ENCODE measurements at regions not wholly inside any gene's neighbourhood (a gene's known extent, or its start where the extent isn't known, plus 50 kb on each side); places are given as distances from the start of the nearest gene placed in this dataset.

DNA sequence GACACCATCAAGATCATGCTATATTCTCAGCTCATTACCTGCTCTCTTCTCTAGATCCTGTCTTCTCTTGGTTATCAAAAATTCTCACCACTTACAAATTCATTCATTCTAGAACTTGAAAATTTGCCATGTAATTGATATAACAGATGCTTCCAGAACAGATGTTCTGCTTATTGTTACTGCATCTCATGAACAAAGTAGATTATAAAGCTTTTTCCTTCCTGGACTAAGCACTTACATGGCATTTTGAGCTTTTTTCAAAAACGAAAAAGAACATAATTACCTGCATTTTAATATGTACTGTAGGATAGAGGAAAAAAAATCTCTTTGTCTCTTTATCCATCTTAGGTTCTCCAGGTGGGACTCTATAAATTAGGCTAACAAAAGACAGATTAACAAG lies 79.6 kb upstream of the CREB1 start:
- DNase-seq (ENCODE audit: low spot score): no peak
- in situ Hi-C loops (cut with MboI; ENCODE audit: low sequenced_read_pairs, unreplicated experiment): no loop called here
- no peak for TF ChIP-seq CTCF (IDR thresholded peaks at IDR 0.05; ENCODE audit: borderline replicate concordance, control extremely low read depth, extremely low read depth, insufficient read depth, missing control alignments)

- in situ Hi-C loops (cut with MboI; ENCODE audit: low sequenced_read_pairs, unreplicated experiment): no loop called here
- no peak for TF ChIP-seq CTCF (IDR thresholded peaks at IDR 0.05; ENCODE audit: borderline replicate concordance, control extremely low read depth, extremely low read depth, insufficient read depth, missing control alignments)
Observed at GRCh38 chr2:207458582-207458981, 71.2 kb upstream of the CREB1 start.

GRCh38 chr2:207459990-207460757 lies 69.6 kb upstream of the CREB1 start:
- no peak for TF ChIP-seq CTCF (IDR thresholded peaks at IDR 0.05; ENCODE audit: borderline replicate concordance, control extremely low read depth, extremely low read depth, insufficient read depth, missing control alignments)
- in situ Hi-C loops (cut with MboI; ENCODE audit: low sequenced_read_pairs, unreplicated experiment): loop anchor here (10.0 kb wide), 1 partner anchor 315 kb away; no protein-coding TSS in a partner anchor
- DNase-seq (ENCODE audit: low spot score): peak; percentile 35

More at GRCh38 chr2:207458582-207458981, 71.2 kb upstream of the CREB1 start:
- no peak for DNase-seq (ENCODE audit: low spot score)

DNA sequence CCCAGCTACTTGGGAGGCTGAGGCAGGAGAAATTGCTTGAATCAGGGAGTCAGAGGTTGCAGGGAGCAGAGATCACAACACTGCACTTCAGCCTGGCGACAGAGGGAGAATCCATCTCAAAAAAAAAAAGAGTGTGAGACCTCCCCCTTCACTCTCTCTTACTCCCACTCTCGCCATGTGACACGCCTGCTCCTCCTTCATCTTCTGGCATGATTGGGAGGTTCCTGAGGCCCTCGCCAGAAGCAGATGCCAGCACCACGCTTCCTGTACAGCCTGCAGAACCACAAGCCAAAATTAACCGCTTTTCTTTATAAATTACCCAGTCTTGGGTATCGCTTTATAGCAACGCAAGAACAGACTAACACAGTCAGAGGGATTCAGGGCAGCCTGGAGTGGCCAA lies 66.3 kb upstream of the CREB1 start:
- no peak for DNase-seq (ENCODE audit: low spot score)
- no peak for TF ChIP-seq CTCF (IDR thresholded peaks at IDR 0.05; ENCODE audit: borderline replicate concordance, control extremely low read depth, extremely low read depth, insufficient read depth, missing control alignments)
- in situ Hi-C loops (cut with MboI; ENCODE audit: low sequenced_read_pairs, unreplicated experiment): loop anchor here (10.0 kb wide), 1 partner anchor 319 kb away; no protein-coding TSS in a partner anchor

- no peak for TF ChIP-seq CTCF (IDR thresholded peaks at IDR 0.05; ENCODE audit: borderline replicate concordance, control extremely low read depth, extremely low read depth, insufficient read depth, missing control alignments)
- in situ Hi-C loops (cut with MboI; ENCODE audit: low sequenced_read_pairs, unreplicated experiment): loop anchor here (10.0 kb wide), 1 partner anchor 319 kb away; no protein-coding TSS in a partner anchor
- DNase-seq (ENCODE audit: low spot score): no peak
Observed at GRCh38 chr2:207464007-207464406, 65.8 kb upstream of the CREB1 start.

GRCh38 chr2:207465894-207466293 lies 63.9 kb upstream of the CREB1 start:
- in situ Hi-C loops (cut with MboI; ENCODE audit: low sequenced_read_pairs, unreplicated experiment): loop anchor here (10.0 kb wide), 1 partner anchor 321 kb away; no protein-coding TSS in a partner anchor
- TF ChIP-seq CTCF (IDR thresholded peaks at IDR 0.05; ENCODE audit: borderline replicate concordance, control extremely low read depth, extremely low read depth, insufficient read depth, missing control alignments): no peak
- no peak for DNase-seq (ENCODE audit: low spot score)
